HG02840 (cell line): ENCODE measurements at regions not wholly inside any gene's neighbourhood (a gene's known extent, or its start where the extent isn't known, plus 50 kb on each side); places are given as distances from the start of the nearest gene placed in this dataset.
A peak's percentile ranks its signal among the peaks of the same experiment; 100 is the strongest.
"Not testable (repeated sequence)": the region's sequence is repeated elsewhere in the genome, so short reads cannot be mapped to it uniquely, and the experiment has no call there.

ENCODE experiments used
- ATAC-seq: cut with Tn5 transposase; IDR thresholded peaks from one replicate; pipeline ENCODE4 v1.9.1; 2021; ENCODE audit warnings: mild to moderate bottlenecking, moderate library complexity, moderate number of reproducible peaks; ENCODE audit not compliant: unreplicated experiment, low FRiP score

DNA sequence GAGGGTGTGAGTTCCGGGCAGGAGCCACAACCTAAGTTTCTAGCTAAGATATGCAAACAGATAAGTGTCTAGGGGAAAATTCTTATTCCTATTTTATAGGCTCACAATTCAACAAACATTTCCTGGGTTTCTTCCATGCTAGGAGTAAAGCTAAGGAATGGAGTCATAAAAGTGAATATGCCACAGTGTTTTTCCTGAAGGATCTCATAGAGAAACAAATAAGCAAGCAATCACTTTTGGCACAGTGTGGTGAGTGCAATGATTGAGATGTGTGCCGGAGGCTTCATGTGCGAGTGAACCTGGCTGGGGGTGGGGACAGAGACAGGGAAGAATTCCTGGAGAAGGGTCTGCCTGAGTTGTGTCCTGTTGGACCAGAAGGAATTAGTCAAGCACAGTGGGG is 147.4 kb downstream of the TENT5C start:
- ATAC-seq: no peak

DNA sequence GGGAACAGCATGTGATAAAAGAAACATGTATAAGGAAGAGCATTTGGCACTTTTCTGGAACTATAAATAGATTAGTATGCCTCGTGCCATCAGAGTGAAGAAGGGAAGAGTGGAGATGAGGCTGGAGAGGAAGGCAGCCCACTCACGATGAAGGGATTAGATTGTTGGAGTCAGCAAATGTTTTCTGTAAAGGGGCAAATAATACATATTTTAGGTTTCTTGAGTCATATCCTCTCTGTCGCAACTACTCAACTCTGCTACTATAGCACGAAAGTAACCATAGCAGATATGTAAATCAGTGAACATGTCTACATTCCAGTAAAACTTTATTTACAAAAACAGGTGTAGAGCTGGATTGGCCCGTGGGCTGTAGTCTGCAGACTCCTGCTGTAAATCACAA is 147.8 kb downstream of the TENT5C start:
- ATAC-seq: no peak

DNA sequence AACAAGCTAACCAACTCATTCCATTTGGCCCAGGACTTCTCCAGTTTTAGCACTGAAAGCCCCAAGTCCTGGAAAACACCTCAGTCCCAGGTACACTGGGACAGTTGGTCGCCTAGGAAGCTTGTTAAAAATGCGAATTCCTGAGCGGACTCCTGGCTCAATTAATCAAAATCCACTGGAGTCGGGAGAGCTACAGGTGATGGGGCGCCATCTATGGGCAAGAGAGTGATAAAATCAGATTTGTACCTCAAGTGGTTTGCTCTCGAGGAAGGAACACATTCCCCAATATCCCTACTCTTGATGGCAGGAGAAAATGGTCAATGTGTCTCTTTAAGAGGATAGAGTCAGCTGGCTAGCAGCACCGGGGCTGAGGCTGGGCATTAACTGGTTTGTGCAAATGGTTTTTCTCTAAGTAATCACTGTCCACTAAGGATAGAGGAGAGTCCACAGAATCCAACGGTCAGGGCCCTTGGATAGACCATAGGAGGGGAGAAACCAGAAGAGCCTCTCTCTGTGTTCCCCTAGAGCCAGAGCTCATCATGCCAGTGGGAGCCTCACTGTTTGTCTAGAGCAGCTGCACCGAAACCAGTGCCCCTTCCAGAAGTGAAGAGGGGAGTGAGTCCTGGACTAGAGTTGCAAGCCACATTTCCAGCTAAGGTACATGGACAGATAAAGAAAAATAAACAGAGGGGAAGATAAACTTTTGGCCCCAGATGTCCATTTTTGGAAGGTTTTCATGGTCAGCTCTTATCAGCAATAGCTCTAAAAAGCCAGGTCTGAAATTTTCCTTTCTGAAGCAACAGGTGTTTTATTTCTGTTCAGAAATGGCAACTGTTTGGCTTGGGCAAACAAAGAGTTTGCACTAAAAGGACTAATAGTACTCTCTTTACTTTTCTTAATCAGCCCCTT is 148.5 kb downstream of the TENT5C start:
- no peak for ATAC-seq

DNA sequence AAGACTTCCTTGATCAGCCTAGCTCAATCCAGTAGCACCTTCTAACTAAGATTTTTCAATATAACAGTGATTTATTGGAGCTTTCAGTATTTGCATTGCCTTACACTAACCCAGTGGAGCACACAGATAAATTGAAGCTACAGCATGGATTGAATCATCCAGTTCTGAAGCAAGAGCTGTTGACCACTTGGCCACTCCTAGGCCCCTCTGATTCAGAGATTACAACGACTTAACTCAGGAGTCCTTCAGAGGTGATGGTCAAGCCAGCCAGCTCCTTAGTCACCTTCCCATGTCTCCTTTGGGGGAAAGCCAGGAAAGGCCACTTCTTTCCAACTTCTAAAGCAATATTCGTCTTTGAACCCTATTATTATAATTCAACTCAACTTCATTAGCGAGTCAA is 151.8 kb downstream of the TENT5C start:
- no peak for ATAC-seq

DNA sequence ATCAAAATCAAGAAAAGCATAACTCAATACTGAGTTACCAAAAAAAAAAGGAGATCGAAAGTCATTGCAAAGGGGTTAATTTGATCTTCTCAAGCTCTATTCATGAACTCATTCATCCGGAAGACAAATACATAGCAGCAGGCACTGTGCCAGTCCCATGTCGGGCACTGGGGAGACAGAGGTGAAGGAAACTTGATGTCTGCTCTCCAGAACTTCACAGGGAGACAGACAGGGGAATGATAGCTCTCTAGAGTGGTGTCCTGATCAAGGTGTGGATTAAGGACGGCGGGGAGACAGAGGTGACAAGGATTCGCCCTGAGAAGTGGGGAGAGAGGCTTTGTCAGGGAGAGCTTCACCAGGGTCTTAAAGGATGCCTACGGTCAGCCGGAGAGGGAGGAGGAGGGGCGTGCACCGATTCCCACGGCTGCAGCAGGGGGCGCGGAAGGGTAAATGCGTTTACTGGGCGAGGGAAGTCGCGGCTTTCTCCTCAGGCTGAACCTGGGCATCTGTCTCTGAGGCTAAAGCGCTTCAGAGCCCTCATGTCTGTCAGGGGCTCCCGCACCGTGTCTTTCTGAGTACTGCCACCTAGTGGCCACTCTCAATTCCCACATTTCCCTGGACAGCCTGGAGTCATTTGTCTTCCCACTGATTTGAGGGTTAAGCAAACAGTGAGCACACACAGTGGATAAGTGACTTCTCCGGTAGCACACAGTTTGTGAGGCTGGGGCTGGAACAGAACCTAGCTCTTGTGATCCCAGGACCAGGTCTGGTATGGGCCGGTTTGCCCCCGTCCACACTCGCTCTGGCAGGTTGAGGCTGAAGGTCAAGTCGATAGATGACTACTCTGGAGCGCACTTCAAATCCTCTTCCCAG is 152.8 kb downstream of the TENT5C start:
- peak; percentile 72 for ATAC-seq

DNA sequence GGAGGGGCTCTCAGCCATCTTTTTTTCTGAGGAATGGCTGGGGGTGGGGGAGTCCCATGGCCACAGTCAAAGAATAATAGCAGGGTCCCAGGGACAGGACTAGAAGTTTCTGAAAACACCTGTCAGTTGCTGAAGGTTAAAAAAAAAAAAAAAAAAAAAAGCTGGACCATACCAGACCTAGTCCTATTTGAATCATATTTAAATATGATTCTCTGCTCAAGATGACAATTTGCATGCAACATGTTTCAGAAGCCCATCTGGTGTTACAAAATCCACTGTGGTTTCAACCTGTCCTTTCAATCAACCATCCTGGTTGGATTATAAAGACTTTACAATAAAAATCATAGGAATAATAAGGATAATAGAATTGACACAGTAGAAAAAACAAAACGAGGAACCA is 153.7 kb downstream of the TENT5C start:
- no peak for ATAC-seq

DNA sequence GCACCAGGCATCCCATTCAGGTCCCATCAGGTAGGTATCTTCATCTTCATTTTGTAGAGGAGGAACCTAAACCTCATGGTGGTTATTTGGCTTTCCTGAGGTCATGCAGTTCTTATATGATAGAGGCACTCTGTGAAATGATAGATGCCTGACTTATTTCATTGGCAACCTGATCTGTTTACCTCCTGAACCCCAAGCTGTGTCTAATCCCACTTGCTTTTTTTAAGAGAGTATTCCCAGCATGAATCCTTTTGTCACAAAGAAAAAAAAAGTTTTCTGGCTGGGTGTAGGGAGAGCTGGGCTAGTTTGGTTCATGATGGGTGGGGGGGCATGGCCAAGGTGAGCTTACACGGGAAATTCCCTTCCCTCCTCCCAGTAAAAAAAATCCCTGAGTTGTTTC is 154.2 kb downstream of the TENT5C start:
- no peak for ATAC-seq

DNA sequence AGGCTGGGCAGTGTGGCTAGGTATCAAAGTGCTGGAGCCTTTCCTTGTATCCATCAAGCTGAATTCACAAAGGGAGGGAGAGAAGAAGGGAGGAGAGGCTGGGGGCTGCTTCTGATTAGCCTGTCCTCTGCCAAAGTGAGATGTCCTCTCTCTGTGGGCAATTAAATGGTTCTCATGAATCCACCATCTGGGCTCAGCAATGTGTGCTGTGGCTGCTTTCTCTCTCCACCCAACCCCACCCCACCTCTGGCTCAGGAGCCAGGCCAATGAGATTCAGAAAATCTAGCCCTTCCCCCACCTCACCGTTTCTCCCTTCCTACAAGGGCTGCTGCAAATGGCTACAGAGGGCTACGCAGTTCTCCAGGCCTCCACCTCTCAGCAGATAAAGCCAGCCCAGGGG is 154.6 kb downstream of the TENT5C start:
- ATAC-seq: no peak

DNA sequence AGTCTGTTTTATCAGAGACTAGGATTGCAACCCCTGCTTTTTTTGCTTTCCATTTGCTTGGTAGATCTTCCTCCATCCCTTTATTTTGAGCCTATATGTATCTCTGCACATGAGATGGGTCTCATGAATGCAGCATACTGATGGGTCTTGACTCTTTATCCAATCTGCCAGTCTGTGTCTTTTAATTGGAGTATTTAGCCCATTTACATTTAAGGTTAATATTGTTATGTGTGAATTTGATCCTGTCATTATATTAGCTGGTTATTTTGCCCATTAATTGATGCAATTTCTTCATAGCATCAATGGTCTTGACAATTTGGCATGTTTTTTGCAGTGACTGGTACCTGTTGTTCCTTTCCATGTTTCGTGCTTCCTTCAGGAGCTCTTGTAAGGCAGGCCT is 161.7 kb downstream of the GDAP2 start:
- ATAC-seq: not testable (repeated sequence)

DNA sequence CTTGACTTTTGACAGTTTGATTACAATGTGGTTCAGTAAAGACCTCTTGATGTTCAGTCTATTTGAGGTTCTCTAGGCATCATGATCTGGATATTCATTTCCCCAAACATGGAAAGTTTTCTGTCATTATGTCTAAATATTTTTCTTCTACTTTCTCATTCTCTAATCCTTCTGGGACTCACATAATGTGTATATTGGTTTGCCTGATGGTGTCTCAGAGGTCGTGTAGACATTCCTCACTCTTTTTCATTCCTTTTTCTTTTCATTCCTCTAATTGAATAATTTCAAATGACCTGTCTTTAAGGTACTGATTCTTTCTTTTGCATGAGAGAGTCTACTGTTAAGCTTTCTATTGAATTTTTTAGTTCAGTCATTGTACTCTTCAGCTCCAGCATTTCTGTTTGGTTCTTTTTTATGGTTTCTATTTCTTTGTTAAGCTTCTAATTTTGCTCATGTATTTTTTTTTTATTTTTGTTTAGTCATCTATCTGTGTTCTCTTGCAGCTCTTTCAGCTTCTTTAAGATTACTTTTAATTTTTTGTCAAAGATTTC is 158.4 kb downstream of the GDAP2 start:
- no peak for ATAC-seq

DNA sequence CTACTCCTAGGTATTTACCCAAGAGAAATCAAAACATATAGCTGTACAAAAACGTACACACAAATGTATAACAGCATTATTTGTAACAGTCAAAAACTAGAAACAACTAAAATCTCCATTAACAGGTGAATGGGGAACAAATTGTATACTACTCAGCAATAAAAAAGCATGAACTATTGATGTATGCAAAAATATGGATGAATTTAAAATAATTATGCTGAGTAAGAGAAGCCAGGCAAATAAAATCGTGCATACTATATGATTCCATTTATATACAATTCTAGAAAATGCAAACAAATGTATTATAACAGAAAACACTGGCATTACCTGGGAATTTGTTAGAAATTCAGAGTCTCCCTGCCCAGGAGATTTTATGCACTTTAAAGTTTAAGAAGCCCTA is 150.1 kb downstream of the GDAP2 start:
- no peak for ATAC-seq

DNA sequence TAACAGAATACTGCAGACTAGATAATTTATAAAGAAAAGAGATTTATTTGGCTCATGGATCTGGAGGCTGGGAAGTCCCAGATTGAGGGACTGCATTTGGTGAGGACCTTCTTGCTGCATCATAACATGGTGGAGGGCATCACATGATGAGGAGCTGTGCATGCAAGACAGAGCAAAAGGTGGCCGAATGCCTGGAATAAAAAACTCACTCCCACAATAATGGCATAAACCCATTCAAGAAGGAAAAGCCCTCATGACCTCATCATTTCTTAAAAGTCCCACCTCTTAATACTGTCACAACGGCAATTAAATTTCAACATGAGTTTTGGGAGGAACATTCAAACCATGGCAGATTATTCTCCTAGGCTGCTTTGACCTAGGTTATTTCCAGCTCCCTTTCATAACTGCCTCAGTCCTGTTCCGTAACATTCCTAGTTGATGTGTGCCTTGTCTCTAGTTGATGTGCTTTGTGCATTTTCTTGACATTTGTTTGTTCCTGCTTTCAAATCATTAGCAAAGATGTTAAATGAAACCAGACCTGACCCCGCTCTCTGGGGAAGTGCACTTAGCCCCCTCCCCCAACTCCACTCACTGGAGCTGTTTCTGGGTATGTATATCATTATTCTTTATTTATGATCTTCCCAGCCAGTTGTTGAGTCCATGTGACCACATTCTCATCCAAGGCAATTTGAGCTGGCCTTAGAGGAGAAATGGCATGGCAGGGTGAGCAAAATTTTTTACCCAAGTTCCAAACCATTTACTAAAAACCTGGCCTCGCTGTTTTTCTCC is 148.5 kb downstream of the GDAP2 start:
- ATAC-seq: no peak

DNA sequence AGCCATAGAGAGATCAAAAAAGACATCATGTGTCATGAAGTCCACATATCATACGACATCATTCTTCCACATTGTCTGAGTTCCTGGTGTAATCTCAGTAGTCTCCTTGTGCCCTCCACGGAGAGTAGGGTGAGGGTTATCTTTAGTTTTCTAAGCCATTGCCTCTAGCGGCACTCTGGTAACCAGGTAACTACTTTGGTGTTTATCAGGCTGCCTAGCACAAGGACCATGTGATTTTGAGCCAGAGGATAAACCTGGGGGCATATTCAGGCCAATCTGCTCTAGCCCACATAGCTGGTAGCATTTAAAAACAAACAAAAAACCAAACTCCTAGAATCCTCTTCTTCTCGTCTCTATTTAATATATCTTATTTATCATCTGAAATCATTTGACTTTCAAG is 147.4 kb downstream of the GDAP2 start:
- no peak for ATAC-seq

DNA sequence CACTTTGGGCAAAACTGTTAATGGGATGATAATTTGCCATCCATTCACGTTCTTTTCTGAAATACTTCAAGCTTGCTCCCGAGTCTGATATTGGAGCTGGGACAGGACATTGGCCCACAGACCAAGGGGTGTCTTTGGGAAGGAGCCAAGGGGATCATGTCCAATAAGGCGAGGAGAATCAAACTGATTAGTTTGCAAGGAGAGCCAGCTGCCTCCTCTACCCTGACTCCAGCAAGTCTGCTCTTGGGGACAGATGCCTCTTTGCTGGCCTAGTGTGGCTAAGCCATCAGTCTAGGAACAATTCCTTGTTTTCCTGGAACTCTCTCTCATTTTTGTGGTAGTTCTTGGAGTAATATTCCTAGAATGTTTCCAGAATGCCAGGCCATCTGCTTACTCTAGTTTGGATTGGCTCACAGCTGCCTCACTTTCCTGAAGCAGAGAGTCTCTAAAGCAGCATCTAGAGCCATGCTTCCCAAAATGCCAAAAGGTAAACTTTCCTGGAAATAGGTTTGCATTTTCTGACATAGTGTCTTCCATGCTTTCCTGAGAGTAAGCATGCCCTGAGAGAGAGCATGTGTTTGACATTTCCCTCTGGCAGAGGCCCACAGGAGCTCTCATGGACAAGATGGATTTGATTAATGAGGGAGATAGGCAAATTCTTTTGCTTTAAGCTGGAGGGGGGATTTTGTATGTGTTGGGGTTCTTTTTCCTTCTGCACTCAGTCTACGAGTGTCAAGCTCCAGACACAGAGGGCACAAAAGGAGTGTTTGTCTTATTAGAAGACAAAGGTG is 145.6 kb downstream of the GDAP2 start:
- no peak for ATAC-seq

DNA sequence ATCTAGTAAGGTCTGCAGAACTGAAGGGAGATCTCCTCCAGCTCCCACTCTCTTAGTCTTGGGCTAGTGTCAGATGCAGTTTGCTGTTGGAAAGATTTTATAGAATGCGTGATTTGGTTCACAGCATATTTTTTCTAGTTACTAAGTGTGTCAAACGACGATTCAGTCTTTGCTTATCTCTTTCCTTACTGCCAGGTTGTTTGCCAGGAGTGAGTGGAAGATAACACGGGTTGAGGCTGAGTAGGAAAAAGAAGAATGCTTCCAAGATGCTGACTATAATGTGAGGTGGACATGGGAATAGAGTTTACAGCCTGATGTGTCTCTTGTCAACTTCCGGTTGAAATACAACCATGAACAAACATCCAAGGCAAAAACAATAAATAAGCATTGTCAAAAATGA is 141.4 kb downstream of the GDAP2 start:
- no peak for ATAC-seq

DNA sequence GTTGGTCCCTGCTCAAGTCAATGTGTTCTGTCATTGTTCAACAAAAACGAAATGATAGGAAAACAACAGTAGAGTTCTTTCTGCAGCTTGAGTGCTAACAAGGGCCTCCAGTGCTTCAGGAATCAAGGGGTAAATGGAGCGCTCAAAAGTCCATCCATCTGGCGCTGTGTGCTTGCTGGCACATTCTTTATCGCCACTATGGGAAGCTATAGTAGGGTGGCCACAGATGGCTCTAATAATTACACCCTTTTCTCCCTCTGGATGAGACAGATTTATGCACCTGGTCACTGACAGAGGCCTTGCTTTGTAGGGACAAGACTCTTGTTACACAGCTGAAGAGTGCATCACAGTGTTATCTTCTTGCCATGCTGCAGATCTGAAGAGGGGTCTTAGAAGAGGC is 136.0 kb downstream of the GDAP2 start:
- no peak for ATAC-seq

DNA sequence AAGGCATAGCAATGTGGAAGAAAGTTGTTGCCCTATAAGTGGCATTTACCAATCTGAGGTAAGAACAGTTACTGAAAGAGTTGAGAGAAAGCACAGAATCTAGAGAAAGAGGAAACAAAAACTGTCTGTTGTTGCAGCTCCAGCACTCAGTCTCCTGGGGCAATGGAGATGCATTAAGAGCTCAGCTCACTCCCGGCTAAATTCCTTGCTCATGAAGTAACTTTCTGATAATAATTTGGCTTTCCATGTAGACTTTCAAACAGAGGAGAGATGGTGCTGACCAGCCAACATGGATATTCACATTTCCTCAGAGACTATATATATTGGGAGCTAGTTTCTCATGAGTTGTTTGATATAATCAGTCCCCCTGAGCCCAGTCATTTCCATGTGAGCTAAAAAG is 135.3 kb downstream of the GDAP2 start:
- no peak for ATAC-seq

DNA sequence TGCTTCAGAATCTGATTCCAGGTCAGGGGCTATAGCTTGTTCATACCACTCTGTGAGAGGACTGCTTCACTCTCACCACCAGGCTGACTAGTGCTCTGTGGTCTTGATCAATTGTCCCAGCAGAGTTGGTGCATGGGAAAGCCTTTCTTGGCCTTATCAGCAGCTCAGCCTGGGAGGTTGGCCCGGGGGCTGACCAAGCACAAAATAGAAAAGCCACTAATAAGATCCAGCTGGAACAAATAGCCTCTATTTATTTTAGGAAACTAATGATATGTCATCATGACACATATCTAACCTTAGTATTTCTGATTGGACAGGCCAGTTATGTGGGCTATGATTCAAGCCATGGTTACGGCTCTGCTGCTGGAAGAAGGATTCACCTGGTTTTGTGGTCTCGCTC is 134.2 kb downstream of the GDAP2 start:
- ATAC-seq: no peak

DNA sequence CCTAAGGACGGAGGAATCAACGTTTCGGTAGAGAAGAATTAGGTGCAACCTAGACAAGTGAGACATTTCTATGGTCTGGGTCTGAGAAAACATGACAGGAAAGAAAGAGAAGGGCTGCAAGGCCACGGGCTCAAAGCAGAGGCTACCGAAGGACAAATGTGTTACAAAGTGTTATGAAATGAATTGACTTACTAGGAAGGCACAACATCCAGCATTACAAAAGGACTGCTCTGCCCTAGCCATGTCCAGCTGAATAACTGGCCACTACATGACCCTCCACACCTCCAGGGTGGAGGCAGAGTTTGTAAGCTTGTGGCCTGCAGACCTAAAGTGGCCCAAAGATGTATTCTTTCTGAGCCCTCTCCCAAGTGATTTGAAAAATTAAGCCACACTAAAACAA is 133.6 kb downstream of the GDAP2 start:
- ATAC-seq: no peak

DNA sequence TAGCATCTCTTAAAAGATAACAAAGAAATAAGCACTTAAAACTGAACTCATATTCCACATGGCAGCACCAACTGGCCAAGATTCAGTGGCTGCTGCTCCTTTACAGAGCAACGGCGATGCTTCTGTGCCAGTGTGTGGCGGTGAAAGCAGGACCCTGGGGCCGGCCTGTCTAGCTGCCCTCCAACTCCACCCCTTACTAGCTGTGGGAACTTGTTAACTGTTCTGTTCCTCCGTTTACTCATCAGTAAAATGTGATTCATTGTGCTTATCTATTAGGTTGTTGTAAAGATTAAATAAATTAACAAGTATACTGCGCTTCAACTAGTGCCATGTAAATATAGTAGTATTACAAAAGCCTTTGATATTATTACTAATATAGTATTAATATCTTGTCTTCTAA is 133.2 kb downstream of the GDAP2 start:
- no peak for ATAC-seq
